Kidney (tissue), 13 donors: ENCODE measurements at regions not wholly inside any gene's neighbourhood (a gene's known extent, or its start where the extent isn't known, plus 50 kb on each side); places are given as distances from the start of the nearest gene placed in this dataset.

ENCODE experiments used
- DNase-seq, 5 donors: peaks; one replicate each; pipeline ENCODE4 v3.0.0-alpha.2; 2013 to 2020
- FAIRE-seq: peaks from 2 replicates; lab custom pipeline; 2012; peaks lifted over from hg19 to GRCh38; lab: Jason Lieb, UNC
- H3K27ac ChIP-seq, 2 donors: one replicate each; pipeline ENCODE4 v1.7.0; 2013; ENCODE audit warnings: low read depth in 2 of 2, low read length in 2 of 2, inconsistent platforms in 1 of 2
- H3K27me3 ChIP-seq: one replicate; pipeline ENCODE4 v1.7.1; 2013; ENCODE audit warnings: low read length, inconsistent platforms; ENCODE audit not compliant: control insufficient read depth, insufficient read depth
- H3K36me3 ChIP-seq, 3 donors: one replicate each; pipeline versions ENCODE4 v1.7.0 to v1.7.1; 2013; ENCODE audit warnings: low read length in 3 of 3, control low read depth in 1 of 3, inconsistent platforms in 1 of 3; ENCODE audit not compliant: insufficient read depth in 3 of 3, control insufficient read depth in 2 of 3
- H3K4me1 ChIP-seq, 3 donors: one replicate each; pipeline versions ENCODE4 v1.7.0 to v1.7.1; 2013; ENCODE audit warnings: low read length in 3 of 3, inconsistent platforms in 1 of 3, low read depth in 1 of 3; ENCODE audit not compliant: control insufficient read depth in 2 of 3, insufficient read depth in 2 of 3
- H3K4me3 ChIP-seq, 3 donors: one replicate each; pipeline versions ENCODE4 v1.7.0 to v1.8.1; 2013; ENCODE audit warnings: low read length in 3 of 3, control low read depth in 1 of 3, inconsistent platforms in 1 of 3
- H3K9ac ChIP-seq, 3 donors: one replicate each; pipeline versions ENCODE4 v1.7.0 to v1.7.1; 2013; ENCODE audit warnings: low read length in 3 of 3, control low read depth in 1 of 3, inconsistent platforms in 1 of 3
- H3K9me3 ChIP-seq, 3 donors: one replicate each; pipeline versions ENCODE4 v1.7.0 to v1.7.1; 2013; ENCODE audit warnings: low read length in 3 of 3, control low read depth in 1 of 3, inconsistent platforms in 1 of 3; ENCODE audit not compliant: control insufficient read depth in 2 of 3, insufficient read depth in 1 of 3
- CTCF ChIP-seq: IDR thresholded peaks from 3 replicates; pipeline ENCODE4 v1.5.1; 2012; ENCODE audit warnings: mild to moderate bottlenecking, moderate library complexity, borderline replicate concordance; ENCODE audit not compliant: insufficient read depth; ENCODE audit errors: extremely low read depth
- intact Hi-C: fragments of 100-400 bp; cut with DNase I; formaldehyde crosslinking; loops from one replicate; pipeline ENCODE4 v1.11.1; 2022
- donor health status: control.
- donor health status: control.
- donor health status: control.
- donor health status: control.
- donor health status: control.
- donor health status: DM: yes; HTN: yes; CAD: no.
- donor health status: Normal renal cell carcinoma (clear cell type).

- Histone ChIP-seq H3K9me3 (no peaks in the 10 kb centered on the region), H3K27me3 (no peaks in the 10 kb centered on the region), H3K27ac (no peak overlapping the region), H3K9ac (no peak overlapping the region), H3K4me3 (no peak overlapping the region), H3K36me3 (no peaks in the 10 kb centered on the region), H3K4me1 (no peaks in the 10 kb centered on the region)
- intact Hi-C loops, result no loop called here
- no peak for TF ChIP-seq CTCF
- no peak for FAIRE-seq
- DNase-seq, result no peak
Measured at GRCh38 chr5:167753725-167754490, 537.5 kb upstream of the WWC1 start.

- Histone ChIP-seq H3K4me3 (peak overlapping the region in 1 of 3 donors; percentile 1), H3K4me1 (no peaks in the 10 kb centered on the region), H3K9ac (no peak overlapping the region), H3K9me3 (no peaks in the 10 kb centered on the region), H3K27me3 (no peaks in the 10 kb centered on the region), H3K36me3 (no peaks in the 10 kb centered on the region), H3K27ac (no peak overlapping the region)
- intact Hi-C loops, result no loop called here
- peak in 1 of 5 donors; percentile 36 for DNase-seq
- FAIRE-seq, result no peak
- no peak for TF ChIP-seq CTCF
Measured at GRCh38 chr5:167754501-167755021, 536.9 kb upstream of the WWC1 start.

- intact Hi-C loops, result no loop called here
- TF ChIP-seq CTCF, result no peak
- Histone ChIP-seq H3K27ac (no peak overlapping the region), H3K36me3 (no peaks in the 10 kb centered on the region), H3K27me3 (no peaks in the 10 kb centered on the region), H3K9me3 (no peaks in the 10 kb centered on the region), H3K4me3 (no peak overlapping the region), H3K4me1 (no peaks in the 10 kb centered on the region), H3K9ac (no peak overlapping the region)
- no peak for DNase-seq
- no peak for FAIRE-seq
Measured at GRCh38 chr5:167755420-167755819, 536.0 kb upstream of the WWC1 start.
